ENCODE measurements at regions not wholly inside any gene's neighbourhood (a gene's known extent, or its start where the extent isn't known, plus 50 kb on each side); places are given as distances from the start of the nearest gene placed in this dataset.

DNA sequence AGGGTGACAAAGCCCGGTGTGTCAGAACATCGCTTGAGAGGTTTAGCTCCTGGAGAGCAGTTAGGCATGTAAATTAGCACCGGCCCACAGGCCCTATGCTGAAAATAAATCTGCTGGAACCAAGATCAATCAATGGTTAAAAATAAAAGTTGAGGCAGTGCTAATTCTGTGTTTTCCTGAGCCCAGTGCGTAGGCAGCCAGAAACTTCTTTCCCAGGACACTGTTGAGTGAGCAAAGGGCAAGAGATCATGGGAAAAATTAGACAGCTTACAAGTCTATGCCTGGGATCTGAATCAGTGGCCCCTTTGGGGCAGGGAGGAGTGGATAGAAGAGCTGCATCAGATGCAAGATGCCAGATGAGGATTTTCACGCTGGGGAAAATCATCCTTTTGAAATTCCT is 539.2 kb downstream of the BUD13 start:
- no peak for DNase-seq (ENCODE audit: low read depth in 1 of 2, low spot score in 1 of 2)
- POLR2A ChIA-PET = no interaction called here
- WGBS (ENCODE audit: missing lambda C conversion rate) = 3% methylated on average over 5 of the region's 5 CpGs
- H3K9me3 ChIP-seq = no peaks in the 10 kb centered on the region
- no peak for ATAC-seq
- no peak for TF ChIP-seq JUNB (IDR thresholded peaks at IDR 0.05)
- TF ChIP-seq HDAC2 (IDR thresholded peaks at IDR 0.05) = no peak
- TF ChIP-seq, protein P1, sequence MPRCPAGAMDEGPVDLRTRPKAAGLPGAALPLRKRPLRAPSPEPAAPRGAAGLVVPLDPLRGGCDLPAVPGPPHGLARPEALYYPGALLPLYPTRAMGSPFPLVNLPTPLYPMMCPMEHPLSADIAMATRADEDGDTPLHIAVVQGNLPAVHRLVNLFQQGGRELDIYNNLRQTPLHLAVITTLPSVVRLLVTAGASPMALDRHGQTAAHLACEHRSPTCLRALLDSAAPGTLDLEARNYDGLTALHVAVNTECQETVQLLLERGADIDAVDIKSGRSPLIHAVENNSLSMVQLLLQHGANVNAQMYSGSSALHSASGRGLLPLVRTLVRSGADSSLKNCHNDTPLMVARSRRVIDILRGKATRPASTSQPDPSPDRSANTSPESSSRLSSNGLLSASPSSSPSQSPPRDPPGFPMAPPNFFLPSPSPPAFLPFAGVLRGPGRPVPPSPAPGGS (IDR thresholded peaks at IDR 0.05) = no peak
- TF ChIP-seq SREBF2 (IDR thresholded peaks at IDR 0.05) = no peak
- no peak for TF ChIP-seq HOXB5 (CRISPR knock-in tag; IDR thresholded peaks at IDR 0.05)
- TF ChIP-seq, protein P2, sequence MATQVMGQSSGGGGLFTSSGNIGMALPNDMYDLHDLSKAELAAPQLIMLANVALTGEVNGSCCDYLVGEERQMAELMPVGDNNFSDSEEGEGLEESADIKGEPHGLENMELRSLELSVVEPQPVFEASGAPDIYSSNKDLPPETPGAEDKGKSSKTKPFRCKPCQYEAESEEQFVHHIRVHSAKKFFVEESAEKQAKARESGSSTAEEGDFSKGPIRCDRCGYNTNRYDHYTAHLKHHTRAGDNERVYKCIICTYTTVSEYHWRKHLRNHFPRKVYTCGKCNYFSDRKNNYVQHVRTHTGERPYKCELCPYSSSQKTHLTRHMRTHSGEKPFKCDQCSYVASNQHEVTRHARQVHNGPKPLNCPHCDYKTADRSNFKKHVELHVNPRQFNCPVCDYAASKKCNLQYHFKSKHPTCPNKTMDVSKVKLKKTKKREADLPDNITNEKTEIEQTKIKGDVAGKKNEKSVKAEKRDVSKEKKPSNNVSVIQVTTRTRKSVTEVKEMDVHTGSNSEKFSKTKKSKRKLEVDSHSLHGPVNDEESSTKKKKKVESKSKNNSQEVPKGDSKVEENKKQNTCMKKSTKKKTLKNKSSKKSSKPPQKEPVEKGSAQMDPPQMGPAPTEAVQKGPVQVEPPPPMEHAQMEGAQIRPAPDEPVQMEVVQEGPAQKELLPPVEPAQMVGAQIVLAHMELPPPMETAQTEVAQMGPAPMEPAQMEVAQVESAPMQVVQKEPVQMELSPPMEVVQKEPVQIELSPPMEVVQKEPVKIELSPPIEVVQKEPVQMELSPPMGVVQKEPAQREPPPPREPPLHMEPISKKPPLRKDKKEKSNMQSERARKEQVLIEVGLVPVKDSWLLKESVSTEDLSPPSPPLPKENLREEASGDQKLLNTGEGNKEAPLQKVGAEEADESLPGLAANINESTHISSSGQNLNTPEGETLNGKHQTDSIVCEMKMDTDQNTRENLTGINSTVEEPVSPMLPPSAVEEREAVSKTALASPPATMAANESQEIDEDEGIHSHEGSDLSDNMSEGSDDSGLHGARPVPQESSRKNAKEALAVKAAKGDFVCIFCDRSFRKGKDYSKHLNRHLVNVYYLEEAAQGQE (IDR thresholded peaks at IDR 0.05) = no peak
- no peak for TF ChIP-seq HEYL (CRISPR knock-in tag; IDR thresholded peaks at IDR 0.05)
- TF ChIP-seq PHF8 (IDR thresholded peaks at IDR 0.05; ENCODE audit: borderline replicate concordance, low read depth) = no peak
- TF ChIP-seq, protein P3, sequence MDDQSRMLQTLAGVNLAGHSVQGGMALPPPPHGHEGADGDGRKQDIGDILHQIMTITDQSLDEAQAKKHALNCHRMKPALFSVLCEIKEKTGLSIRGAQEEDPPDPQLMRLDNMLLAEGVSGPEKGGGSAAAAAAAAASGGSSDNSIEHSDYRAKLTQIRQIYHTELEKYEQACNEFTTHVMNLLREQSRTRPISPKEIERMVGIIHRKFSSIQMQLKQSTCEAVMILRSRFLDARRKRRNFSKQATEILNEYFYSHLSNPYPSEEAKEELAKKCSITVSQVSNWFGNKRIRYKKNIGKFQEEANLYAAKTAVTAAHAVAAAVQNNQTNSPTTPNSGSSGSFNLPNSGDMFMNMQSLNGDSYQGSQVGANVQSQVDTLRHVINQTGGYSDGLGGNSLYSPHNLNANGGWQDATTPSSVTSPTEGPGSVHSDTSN (IDR thresholded peaks at IDR 0.05) = no peak
- no peak for TF ChIP-seq BHLHE40 (IDR thresholded peaks at IDR 0.05; ENCODE audit: low read depth, low read length)
- no peak for TF ChIP-seq MAZ (IDR thresholded peaks at IDR 0.05; ENCODE audit: borderline replicate concordance, low read depth, low read length)
- CTCF ChIA-PET = interaction anchor here (1.4 to 1.5 kb wide), 2 partner anchors 9 to 15 kb away, joined by 5 read pairs; no protein-coding TSS in a partner anchor
- H3K4me2 ChIP-seq = no peak overlapping the region
- no peak for FAIRE-seq
- H3K4me1 ChIP-seq = no peaks in the 10 kb centered on the region
- H3K27ac ChIP-seq = no peak overlapping the region
- H3K4me3 ChIP-seq = no peak overlapping the region

DNA sequence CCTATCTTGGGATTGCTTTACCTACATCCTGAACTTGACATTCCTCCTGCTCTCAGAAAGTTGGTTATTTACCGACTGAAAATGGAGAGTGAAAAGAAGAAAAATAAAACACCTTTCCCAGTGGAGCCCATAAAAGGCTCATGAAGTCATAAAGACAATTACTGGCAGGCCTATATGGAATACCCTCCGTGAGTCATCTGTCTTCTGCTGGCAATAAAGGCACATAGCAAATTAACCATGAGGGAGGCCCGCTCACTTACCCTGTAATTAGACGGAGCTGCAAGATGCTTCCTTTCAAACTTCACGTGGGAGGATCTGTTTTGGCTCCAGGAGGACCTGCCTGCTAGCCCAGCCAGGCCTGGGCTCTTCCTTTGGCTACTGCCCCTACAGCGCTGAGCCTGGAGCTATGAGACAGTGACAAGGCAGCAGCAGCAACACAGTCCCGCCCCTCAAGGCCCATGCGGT is 540.4 kb downstream of the BUD13 start:
- 2% methylated on average over 8 of the region's 8 CpGs for WGBS (ENCODE audit: missing lambda C conversion rate)
- H3K27ac ChIP-seq = no peak overlapping the region
- ChIA-PET CTCF (interaction anchor here (1.1 to 1.5 kb wide), 2 partner anchors 7 to 15 kb away, joined by 3 to 5 read pairs; no protein-coding TSS in a partner anchor), POLR2A (no interaction called here)
- no peak for FAIRE-seq
- H3K4me3 ChIP-seq = no peak overlapping the region
- H3K9me3 ChIP-seq = no peaks in the 10 kb centered on the region
- ATAC-seq = no peak
- no peak overlapping the region for H3K4me2 ChIP-seq
- TF ChIP-seq RARB (CRISPR knock-in tag; IDR thresholded peaks at IDR 0.05) (no peak), ZNF302 (CRISPR knock-in tag; IDR thresholded peaks at IDR 0.05) (no peak)
- no peak for DNase-seq (ENCODE audit: low read depth in 1 of 2, low spot score in 1 of 2)
- no peaks in the 10 kb centered on the region for H3K4me1 ChIP-seq

DNA sequence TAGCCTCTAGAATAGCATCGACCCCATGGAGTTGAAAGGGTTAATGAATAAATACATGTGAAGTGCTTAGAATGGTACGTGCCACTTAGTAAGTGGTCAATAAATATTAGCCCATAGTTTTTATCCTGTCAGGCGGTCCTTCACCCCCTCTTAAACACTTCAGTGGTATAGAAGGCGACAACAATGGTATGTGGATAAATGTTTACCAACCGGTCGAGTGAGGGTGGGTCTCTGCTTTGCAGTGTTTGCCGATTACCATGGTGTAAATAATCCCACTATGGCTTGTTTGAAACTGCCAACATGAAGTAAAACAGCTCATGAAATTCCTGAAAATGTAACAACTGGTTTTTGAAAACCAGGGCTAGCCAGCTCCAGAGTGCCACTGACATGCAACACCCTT is 541.2 kb downstream of the BUD13 start:
- Histone ChIP-seq H3K4me3 (no peak overlapping the region), H3K4me2 (no peak overlapping the region), H3K27ac (no peak overlapping the region), H3K9me3 (no peaks in the 10 kb centered on the region), H3K4me1 (no peaks in the 10 kb centered on the region)
- FAIRE-seq (no peak), ATAC-seq (no peak), DNase-seq (ENCODE audit: low read depth in 1 of 2, low spot score in 1 of 2) (no peak)
- ChIA-PET POLR2A (no interaction called here), CTCF (interaction anchor here (1.2 kb wide), 1 partner anchor 14 kb away, joined by 4 read pairs; no protein-coding TSS in a partner anchor)
- 28% methylated on average over 7 of the region's 7 CpGs for WGBS (ENCODE audit: missing lambda C conversion rate)
- no peak for TF ChIP-seq EHF (CRISPR knock-in tag; IDR thresholded peaks at IDR 0.05)
- no peak for TF ChIP-seq CBX8 (IDR thresholded peaks at IDR 0.05)
- no peak for TF ChIP-seq CEBPB (IDR thresholded peaks at IDR 0.05)
- TF ChIP-seq FOSL2 (IDR thresholded peaks at IDR 0.05) = no peak
- TF ChIP-seq FOSL2 (CRISPR knock-in tag; IDR thresholded peaks at IDR 0.05) = no peak
- no peak for TF ChIP-seq ZSCAN20 (CRISPR knock-in tag; IDR thresholded peaks at IDR 0.05)
- TF ChIP-seq TFCP2L1 (CRISPR knock-in tag; IDR thresholded peaks at IDR 0.05) = no peak
- TF ChIP-seq PHF8 (IDR thresholded peaks at IDR 0.05; ENCODE audit: borderline replicate concordance, low read depth) = no peak
- TF ChIP-seq MAFK (IDR thresholded peaks at IDR 0.05; ENCODE audit: partially characterized antibody) = no peak
- no peak for TF ChIP-seq RARB (CRISPR knock-in tag; IDR thresholded peaks at IDR 0.05)
- TF ChIP-seq, protein P3 (IDR thresholded peaks at IDR 0.05) = no peak
- no peak for TF ChIP-seq CBX2 (IDR thresholded peaks at IDR 0.05; ENCODE audit: borderline replicate concordance, low read depth)
- no peak for TF ChIP-seq GATA3 (IDR thresholded peaks at IDR 0.05; ENCODE audit: borderline replicate concordance)
- TF ChIP-seq, protein P4, sequence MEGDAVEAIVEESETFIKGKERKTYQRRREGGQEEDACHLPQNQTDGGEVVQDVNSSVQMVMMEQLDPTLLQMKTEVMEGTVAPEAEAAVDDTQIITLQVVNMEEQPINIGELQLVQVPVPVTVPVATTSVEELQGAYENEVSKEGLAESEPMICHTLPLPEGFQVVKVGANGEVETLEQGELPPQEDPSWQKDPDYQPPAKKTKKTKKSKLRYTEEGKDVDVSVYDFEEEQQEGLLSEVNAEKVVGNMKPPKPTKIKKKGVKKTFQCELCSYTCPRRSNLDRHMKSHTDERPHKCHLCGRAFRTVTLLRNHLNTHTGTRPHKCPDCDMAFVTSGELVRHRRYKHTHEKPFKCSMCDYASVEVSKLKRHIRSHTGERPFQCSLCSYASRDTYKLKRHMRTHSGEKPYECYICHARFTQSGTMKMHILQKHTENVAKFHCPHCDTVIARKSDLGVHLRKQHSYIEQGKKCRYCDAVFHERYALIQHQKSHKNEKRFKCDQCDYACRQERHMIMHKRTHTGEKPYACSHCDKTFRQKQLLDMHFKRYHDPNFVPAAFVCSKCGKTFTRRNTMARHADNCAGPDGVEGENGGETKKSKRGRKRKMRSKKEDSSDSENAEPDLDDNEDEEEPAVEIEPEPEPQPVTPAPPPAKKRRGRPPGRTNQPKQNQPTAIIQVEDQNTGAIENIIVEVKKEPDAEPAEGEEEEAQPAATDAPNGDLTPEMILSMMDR (IDR thresholded peaks at IDR 0.05) = no peak
- TF ChIP-seq ZNF302 (CRISPR knock-in tag; IDR thresholded peaks at IDR 0.05) = no peak
- no peak for TF ChIP-seq HDAC2 (IDR thresholded peaks at IDR 0.05)
- TF ChIP-seq CHD4 (IDR thresholded peaks at IDR 0.05; ENCODE audit: borderline replicate concordance) = no peak
- TF ChIP-seq, protein P5, sequence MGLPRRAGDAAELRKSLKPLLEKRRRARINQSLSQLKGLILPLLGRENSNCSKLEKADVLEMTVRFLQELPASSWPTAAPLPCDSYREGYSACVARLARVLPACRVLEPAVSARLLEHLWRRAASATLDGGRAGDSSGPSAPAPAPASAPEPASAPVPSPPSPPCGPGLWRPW (IDR thresholded peaks at IDR 0.05) = no peak
